KBM-7 (cell line): ENCODE measurements at regions not wholly inside any gene's neighbourhood (a gene's known extent, or its start where the extent isn't known, plus 50 kb on each side); places are given as distances from the start of the nearest gene placed in this dataset.

Experiments
- DNase-seq: peaks from one replicate; pipeline ENCODE4 v3.0.0-alpha.2; 2015
- in situ Hi-C: fragments of 300-500 bp; cut with MboI; formaldehyde crosslinking; loops from 2 replicates; pipeline ENCODE4 v1.14.3; 2020; ENCODE audit warnings: low sequenced_read_pairs, low pct_unique_long_range_greater_than_20kb, mixed read lengths

GRCh38 chr5:5800801-5801761 lies 378.6 kb downstream of the ICE1 start:
- in situ Hi-C loops, result no loop called here
- no peak for DNase-seq

GRCh38 chr5:5799826-5800225 lies 377.3 kb downstream of the ICE1 start:
- in situ Hi-C loops, result no loop called here

GRCh38 chr5:5799229-5799628 lies 376.8 kb downstream of the ICE1 start:
- DNase-seq, result no peak
- in situ Hi-C loops, result no loop called here

More at GRCh38 chr5:5799826-5800225, 377.3 kb downstream of the ICE1 start:
- DNase-seq, result no peak

- in situ Hi-C loops, result no loop called here
- no peak for DNase-seq
Measured at GRCh38 chr5:5798462-5798861, 376.0 kb downstream of the ICE1 start.

- DNase-seq, result no peak
- in situ Hi-C loops, result no loop called here
Measured at GRCh38 chr5:5798041-5798440, 375.6 kb downstream of the ICE1 start.

GRCh38 chr5:5795074-5795771 lies 372.7 kb downstream of the ICE1 start:
- DNase-seq, result no peak
- in situ Hi-C loops, result no loop called here

GRCh38 chr5:5794118-5794560 lies 371.7 kb downstream of the ICE1 start:
- in situ Hi-C loops, result no loop called here
- DNase-seq, result no peak

GRCh38 chr5:5793242-5794117 lies 371.0 kb downstream of the ICE1 start:
- DNase-seq, result no peak
- in situ Hi-C loops, result no loop called here

- DNase-seq, result no peak
- in situ Hi-C loops, result no loop called here
Measured at GRCh38 chr5:5792106-5792505, 369.6 kb downstream of the ICE1 start.

GRCh38 chr5:5788793-5789192 lies 366.3 kb downstream of the ICE1 start:
- in situ Hi-C loops, result no loop called here
- no peak for DNase-seq

GRCh38 chr5:5787373-5787772 lies 364.9 kb downstream of the ICE1 start:
- in situ Hi-C loops, result no loop called here

GRCh38 chr5:5784101-5784500 lies 361.6 kb downstream of the ICE1 start:
- DNase-seq, result no peak
- in situ Hi-C loops, result no loop called here

More at GRCh38 chr5:5787373-5787772, 364.9 kb downstream of the ICE1 start:
- no peak for DNase-seq

GRCh38 chr5:5783021-5783420 lies 360.5 kb downstream of the ICE1 start:
- DNase-seq, result no peak
- in situ Hi-C loops, result no loop called here

- in situ Hi-C loops, result no loop called here
- no peak for DNase-seq
Measured at GRCh38 chr5:5782402-5782801, 359.9 kb downstream of the ICE1 start.

- in situ Hi-C loops, result no loop called here
- no peak for DNase-seq
Measured at GRCh38 chr5:5781335-5781734, 358.9 kb downstream of the ICE1 start.

GRCh38 chr5:5780253-5780652 lies 357.8 kb downstream of the ICE1 start:
- in situ Hi-C loops, result no loop called here
- DNase-seq, result no peak

- DNase-seq, result no peak
- in situ Hi-C loops, result no loop called here
Measured at GRCh38 chr5:5777013-5777412, 354.5 kb downstream of the ICE1 start.

GRCh38 chr5:5772202-5772601 lies 349.7 kb downstream of the ICE1 start:
- in situ Hi-C loops, result no loop called here
- no peak for DNase-seq

GRCh38 chr5:5770825-5771224 lies 348.3 kb downstream of the ICE1 start:
- no peak for DNase-seq
- in situ Hi-C loops, result no loop called here
